ENCODE measurements at regions not wholly inside any gene's neighbourhood (a gene's known extent, or its start where the extent isn't known, plus 50 kb on each side); places are given as distances from the start of the nearest gene placed in this dataset.

DNA sequence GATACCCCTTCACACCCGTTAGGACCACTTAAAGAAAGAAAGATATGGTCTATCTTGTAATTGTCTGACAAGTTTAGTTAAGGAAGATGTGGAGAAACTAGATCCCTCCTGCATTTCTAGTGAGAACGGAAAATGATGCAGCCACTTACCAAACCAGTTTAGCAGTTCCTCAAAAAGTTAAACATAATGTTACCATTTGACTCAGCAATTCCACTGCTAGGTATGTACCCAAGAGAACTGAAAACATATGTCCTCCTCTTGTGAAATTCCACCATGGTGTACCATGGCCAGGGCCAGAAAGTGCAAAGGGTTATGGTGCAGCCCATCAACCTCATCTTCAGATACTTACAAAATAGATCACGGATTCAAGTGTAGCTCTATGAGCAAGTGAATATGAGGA lies 79.0 kb upstream of the ID2 start:
- TF ChIP-seq, protein P1, sequence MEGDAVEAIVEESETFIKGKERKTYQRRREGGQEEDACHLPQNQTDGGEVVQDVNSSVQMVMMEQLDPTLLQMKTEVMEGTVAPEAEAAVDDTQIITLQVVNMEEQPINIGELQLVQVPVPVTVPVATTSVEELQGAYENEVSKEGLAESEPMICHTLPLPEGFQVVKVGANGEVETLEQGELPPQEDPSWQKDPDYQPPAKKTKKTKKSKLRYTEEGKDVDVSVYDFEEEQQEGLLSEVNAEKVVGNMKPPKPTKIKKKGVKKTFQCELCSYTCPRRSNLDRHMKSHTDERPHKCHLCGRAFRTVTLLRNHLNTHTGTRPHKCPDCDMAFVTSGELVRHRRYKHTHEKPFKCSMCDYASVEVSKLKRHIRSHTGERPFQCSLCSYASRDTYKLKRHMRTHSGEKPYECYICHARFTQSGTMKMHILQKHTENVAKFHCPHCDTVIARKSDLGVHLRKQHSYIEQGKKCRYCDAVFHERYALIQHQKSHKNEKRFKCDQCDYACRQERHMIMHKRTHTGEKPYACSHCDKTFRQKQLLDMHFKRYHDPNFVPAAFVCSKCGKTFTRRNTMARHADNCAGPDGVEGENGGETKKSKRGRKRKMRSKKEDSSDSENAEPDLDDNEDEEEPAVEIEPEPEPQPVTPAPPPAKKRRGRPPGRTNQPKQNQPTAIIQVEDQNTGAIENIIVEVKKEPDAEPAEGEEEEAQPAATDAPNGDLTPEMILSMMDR (IDR thresholded peaks at IDR 0.05): no peak
- TF ChIP-seq POLR2A (IDR thresholded peaks at IDR 0.05): no peak

Data from adrenal gland (tissue), 5 donors.